Ovary (tissue), 3 donors: ENCODE measurements at regions not wholly inside any gene's neighbourhood (a gene's known extent, or its start where the extent isn't known, plus 50 kb on each side); places are given as distances from the start of the nearest gene placed in this dataset.

Experiments used
- CTCF ChIP-seq, 3 donors: fragments of 450-650 bp in 2 of 3; fragments of 200-600 bp in 1 of 3; IDR thresholded peaks; one replicate each; pipeline versions ENCODE4 v1.5.1 to v1.8.0; 2016 to 2022; ENCODE audit warnings: antibody characterized with exemption in 3 of 3, mild to moderate bottlenecking in 1 of 3
- POLR2A ChIP-seq: fragments of 450-650 bp; IDR thresholded peaks from one replicate; pipeline ENCODE4 v1.6.1; 2017; ENCODE audit warnings: antibody characterized with exemption, mild to moderate bottlenecking, moderate library complexity
- donor health status: DM: no; HTN: no; CAD: no.

DNA sequence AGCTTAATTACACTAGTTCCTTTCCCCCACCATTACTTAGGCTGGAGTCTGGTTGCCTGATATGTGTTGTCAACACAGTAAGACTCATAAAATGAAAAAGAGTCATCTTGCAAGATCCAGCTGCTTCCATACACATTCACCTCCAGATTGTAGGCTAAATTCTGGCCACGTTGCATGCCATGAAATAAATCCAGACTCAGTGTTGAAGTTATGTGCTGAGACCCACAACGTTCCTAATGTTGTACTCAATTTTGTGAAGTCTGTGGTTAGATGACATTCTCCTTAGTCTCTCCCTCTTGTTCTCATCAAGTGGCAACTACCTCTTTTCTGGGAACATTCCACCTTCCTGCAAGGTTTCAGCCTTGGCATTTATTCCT lies 212.3 kb downstream of the LMBRD1 start:
- TF ChIP-seq CTCF (IDR thresholded peaks at IDR 0.05) (no peak), POLR2A (no peak)
